ENCODE measurements at regions not wholly inside any gene's neighbourhood (a gene's known extent, or its start where the extent isn't known, plus 50 kb on each side); places are given as distances from the start of the nearest gene placed in this dataset.

DNA sequence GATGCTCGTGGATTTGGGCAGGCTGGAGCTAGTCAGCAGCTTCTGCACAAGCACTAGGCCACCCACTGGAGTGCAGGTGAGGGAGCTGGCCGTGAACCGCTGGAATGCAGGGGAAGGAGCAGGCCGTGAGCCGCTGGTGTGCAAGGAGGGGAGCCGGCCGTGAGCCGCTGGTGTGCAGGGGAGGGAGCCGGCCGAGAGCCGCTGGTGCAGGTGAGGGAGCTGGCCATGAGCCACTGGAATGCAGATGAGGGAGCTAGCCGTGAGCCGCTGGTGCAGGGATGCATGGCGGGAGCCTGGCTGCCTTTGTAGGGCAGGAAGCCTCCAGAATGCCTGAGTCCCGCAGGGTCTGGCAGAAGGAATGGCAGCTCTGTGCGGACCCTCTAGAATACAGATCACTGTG is 4220.0 kb upstream of the OR11H1 start:
- Histone ChIP-seq H3K14ac (ENCODE audit: insufficient read length) (no peak overlapping the region), H3K56ac (replicated peaks; ENCODE audit: insufficient read length, low read depth, low read length) (no peak overlapping the region), H3K27ac (ENCODE audit: low read depth, low read length) (no peak overlapping the region), H2AK5ac (ENCODE audit: low read depth, low read length) (no peak overlapping the region), H4K5ac (ENCODE audit: insufficient read length, low read depth, low read length) (no peak overlapping the region), H3K4me3 (ENCODE audit: extremely low read depth in 1 of 4, insufficient read depth in 2 of 4, low read depth in 3 of 4, low read length in 4 of 4) (no peak overlapping the region), H2BK15ac (ENCODE audit: low read length) (no peak overlapping the region), H3K18ac (ENCODE audit: extremely low read depth, low read length) (no peak overlapping the region), H4K91ac (replicated peaks; ENCODE audit: insufficient read length, low read length) (no peak overlapping the region), H3K9me3 (ENCODE audit: insufficient read depth in 2 of 2, low read depth in 1 of 2, low read length in 1 of 2) (peaks cover 63 to 77% of the 10 kb centered on the region in 2 experiments), H3K79me1 (ENCODE audit: low read depth, low read length) (no peaks in the 10 kb centered on the region), H2AFZ (ENCODE audit: low read length) (no peak overlapping the region), H3K9ac (replicated peaks in 1 of 4; ENCODE audit: extremely low read depth in 1 of 4, low read depth in 3 of 4, low read length in 3 of 4) (no peak overlapping the region), H3K27me3 (replicated peaks in 1 of 4; ENCODE audit: control insufficient read depth in 3 of 4, extremely low read depth in 1 of 4, insufficient read depth in 3 of 4, low read length in 3 of 4) (no peaks in the 10 kb centered on the region), H3K36me3 (ENCODE audit: control insufficient read depth in 2 of 4, insufficient read depth in 4 of 4, low read length in 3 of 4) (peaks cover 0 to 4% (median 0%) of the 10 kb centered on the region in 4 experiments; a peak in 1 of 8 replicates), H3K23me2 (ENCODE audit: low read depth, low read length) (no peaks in the 10 kb centered on the region), H3K79me2 (ENCODE audit: control insufficient read depth in 1 of 2, insufficient read depth in 2 of 2, low read length in 2 of 2) (no peaks in the 10 kb centered on the region), H2BK12ac (ENCODE audit: low read depth, low read length) (no peak overlapping the region), H2BK120ac (replicated peaks; ENCODE audit: low read depth, low read length) (no peak overlapping the region), H2BK5ac (ENCODE audit: low read depth, low read length) (no peak overlapping the region), H2BK20ac (ENCODE audit: low read length) (no peak overlapping the region), H3K23ac (ENCODE audit: insufficient read length) (no peak overlapping the region), H4K8ac (ENCODE audit: extremely low read depth, insufficient read depth, low read length) (no peak overlapping the region), H3K4me1 (replicated peaks in 1 of 4; ENCODE audit: control insufficient read depth in 3 of 4, insufficient read depth in 4 of 4, low read length in 3 of 4) (no peaks in the 10 kb centered on the region), H3K4ac (replicated peaks; ENCODE audit: insufficient read length, low read depth, low read length) (no peak overlapping the region), H4K20me1 (replicated peaks in 1 of 2; ENCODE audit: control insufficient read depth in 1 of 2, insufficient read depth in 2 of 2, low read length in 2 of 2) (no peaks in the 10 kb centered on the region), H3K4me2 (ENCODE audit: insufficient read depth in 1 of 2, low read depth in 2 of 2, low read length in 2 of 2) (no peak overlapping the region)
- no peak for FAIRE-seq
- WGBS, 2 experiments (ENCODE audit: extremely low coverage in 1 of 2, insufficient coverage in 1 of 2, insufficient read length in 1 of 2, insufficient replicate concordance in 2 of 2, low coverage in 1 of 2, low lambda C conversion rate in 2 of 2, missing lambda C conversion rate in 1 of 2): 88% methylated on average over 16 of the region's 16 CpGs; no CpG with 5 or more reads in 1 of the 2 experiments
- CTCF ChIA-PET (ENCODE audit: partially characterized antibody): no interaction called here
- POLR2A ChIA-PET (ENCODE audit: partially characterized antibody): no interaction called here
- TF ChIP-seq JUND (IDR thresholded peaks at IDR 0.05; ENCODE audit: low read length) (no peak), HDAC6 (IDR thresholded peaks at IDR 0.05; ENCODE audit: low read depth, low read length) (no peak), TEAD4 (IDR thresholded peaks at IDR 0.05; ENCODE audit: low read depth, low read length) (no peak), MAX (IDR thresholded peaks at IDR 0.05) (no peak), EP300 (IDR thresholded peaks at IDR 0.05; ENCODE audit: borderline replicate concordance in 1 of 2, low read depth in 2 of 2, low read length in 2 of 2) (no peak), RXRA (IDR thresholded peaks at IDR 0.05; ENCODE audit: insufficient read depth, low read depth, low read length) (no peak), USF2 (IDR thresholded peaks at IDR 0.05; ENCODE audit: low read length) (no peak), ASH2L (IDR thresholded peaks at IDR 0.05; ENCODE audit: low read length) (no peak), CHD2 (IDR thresholded peaks at IDR 0.05; ENCODE audit: low read length) (no peak), EGR1 (IDR thresholded peaks at IDR 0.05; ENCODE audit: borderline replicate concordance, low read depth, low read length) (no peak), SIN3A (conservative IDR thresholded peaks at IDR 0.05 in 1 of 2, IDR thresholded peaks at IDR 0.05 in 1 of 2; ENCODE audit: low read depth in 1 of 2, low read length in 2 of 2) (no peak)
- DNase-seq (ENCODE audit: low read depth in 1 of 2, low spot score in 2 of 2): no peak
